ENCODE measurements at regions not wholly inside any gene's neighbourhood (a gene's known extent, or its start where the extent isn't known, plus 50 kb on each side); places are given as distances from the start of the nearest gene placed in this dataset.
"Not testable (repeated sequence)": the region's sequence is repeated elsewhere in the genome, so short reads cannot be mapped to it uniquely, and the experiment has no call there.

DNA sequence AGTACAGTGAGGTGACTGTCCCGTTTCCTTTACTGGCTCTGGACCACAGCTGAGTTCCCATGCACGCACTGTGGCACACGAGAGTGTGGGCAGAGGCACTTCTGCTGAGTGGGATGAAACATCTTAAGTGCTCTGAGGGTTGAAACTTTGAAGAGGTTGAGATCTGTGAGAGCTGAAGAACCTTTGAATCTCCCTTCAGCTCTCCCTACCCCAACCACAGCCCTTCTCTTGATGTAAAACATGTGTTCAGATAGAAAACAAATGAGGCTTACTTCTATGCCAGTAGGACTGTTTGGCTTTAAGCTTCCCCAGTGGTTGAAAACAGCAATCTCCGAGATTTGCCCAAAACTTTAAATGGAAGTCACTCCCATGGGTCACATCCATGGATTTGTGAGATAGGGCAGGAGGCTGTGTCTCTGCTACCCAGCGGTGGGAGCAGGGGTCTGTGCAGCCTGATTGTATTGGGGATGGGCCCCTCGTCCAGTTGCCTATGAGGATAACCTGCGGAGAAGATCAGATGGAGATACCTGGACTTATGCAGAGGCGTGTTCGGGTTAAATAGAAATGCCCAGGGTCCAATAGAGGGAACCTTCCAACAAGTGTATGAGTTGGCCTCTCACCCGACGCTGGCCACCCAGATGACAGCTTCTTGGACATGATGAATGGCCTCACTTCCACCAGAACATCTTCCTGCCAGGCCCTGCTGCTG is 178.0 kb upstream of the PLGLB2 start:
- DNase-seq (ENCODE audit: low spot score in 2 of 2); intact Hi-C loops (cut with DNase I; ENCODE audit: low total_unique reads); H3K4me3 ChIP-seq (ENCODE audit: low read depth, poor library complexity, severe bottlenecking): not testable (repeated sequence)
- WGBS, 2 donors, result 78 to 86% methylated on average over 6 to 7 of the region's 11 CpGs

DNA sequence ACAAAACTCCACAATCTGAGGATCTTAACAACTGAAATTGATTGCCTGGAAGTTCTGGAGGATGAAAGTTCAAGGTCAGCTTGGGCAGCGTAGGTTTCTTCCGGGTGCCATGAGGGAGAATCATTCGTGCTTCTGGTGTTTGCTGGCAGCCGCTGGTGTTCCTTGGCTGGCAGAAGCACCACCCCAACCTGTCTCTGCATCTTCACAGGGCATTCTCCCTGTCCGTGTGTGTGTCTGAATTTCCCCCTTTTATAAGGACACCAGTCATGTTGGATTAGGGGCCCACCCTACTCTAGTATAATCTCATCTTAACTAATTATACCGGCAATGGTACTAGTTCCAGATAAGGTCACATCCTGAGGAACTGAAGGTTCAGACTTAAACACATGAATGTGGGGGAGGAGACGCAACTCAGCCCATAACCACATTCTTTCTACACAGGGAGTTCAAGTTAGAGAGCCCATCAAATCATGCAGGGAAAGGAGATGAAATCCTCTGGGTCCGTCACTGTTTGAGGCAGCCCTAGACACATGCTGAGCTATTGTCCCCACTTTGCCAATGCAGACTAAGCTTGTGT is 175.9 kb upstream of the PLGLB2 start:
- H3K4me3 ChIP-seq (ENCODE audit: low read depth, poor library complexity, severe bottlenecking); intact Hi-C loops (cut with DNase I; ENCODE audit: low total_unique reads): not testable (repeated sequence)
- WGBS, 2 donors, result 75 to 94% methylated on average over 2 to 3 of the region's 8 CpGs

DNA sequence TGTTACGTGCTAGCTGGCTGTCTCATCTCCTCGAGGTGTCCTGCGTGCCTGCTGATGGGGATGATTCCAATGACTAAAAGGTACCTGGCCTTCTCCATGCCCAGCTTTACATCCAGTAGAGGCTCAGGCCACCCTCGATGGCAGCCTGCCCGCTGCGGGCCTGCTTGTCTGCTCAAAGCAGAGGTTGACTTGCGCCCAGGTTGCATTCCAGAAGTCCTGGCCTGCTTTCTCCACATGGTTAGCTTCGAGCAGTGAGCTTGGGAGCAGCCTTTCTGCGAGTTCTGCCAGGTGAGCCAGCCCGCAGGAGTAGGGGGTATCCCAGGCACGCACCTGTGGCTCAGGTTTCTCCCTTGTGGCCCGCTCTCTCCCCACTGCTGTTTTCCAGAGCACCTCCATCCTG is 175.0 kb upstream of the PLGLB2 start:
- intact Hi-C loops (cut with DNase I; ENCODE audit: low total_unique reads), result not testable (repeated sequence)
- WGBS, 2 donors, result no CpG with 5 or more reads among the region's 12 CpGs

More for the DNA sequence above, 175.9 kb upstream of the PLGLB2 start:
- not testable (repeated sequence) for DNase-seq (ENCODE audit: low spot score in 2 of 2)

DNA sequence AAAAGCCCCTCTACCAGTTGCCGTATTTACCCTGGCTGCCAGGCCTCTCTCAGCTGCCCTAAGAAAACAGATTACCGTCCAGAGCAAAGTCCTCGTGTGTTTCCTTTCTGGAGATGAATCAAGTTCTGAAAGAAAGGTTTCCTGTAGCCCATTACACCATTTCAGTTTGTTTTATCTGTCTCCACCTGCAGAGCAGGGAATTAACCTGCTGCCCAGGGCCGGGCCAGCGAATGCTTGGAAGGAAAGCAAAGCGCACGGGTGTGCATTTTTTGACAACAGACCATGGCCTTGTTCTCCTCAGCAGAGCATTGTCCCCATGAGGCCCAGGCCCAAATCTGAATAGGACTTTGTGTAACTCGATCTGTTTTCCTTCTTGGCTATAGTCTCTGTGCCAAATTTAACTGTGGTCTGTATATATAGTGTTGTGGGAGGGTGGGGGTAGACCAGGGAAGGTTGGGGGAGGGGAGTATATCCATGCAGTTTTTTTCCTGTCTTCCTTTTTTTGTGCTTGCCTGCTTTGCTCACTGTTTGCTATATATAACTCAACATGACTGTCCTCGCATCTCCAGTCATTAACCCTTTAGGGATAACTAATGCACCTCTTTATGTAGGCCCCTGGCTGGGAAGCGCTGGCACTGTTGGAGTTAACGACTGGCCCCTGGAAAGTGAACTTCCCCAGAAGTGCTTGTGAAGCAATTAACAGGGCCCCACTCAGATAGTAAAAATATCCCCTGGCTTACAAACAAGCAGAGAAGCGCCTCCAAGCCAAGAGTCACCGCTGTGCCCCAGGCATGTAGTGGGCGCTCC is 174.3 kb upstream of the PLGLB2 start:
- WGBS, 2 donors, result no CpG with 5 or more reads among the region's 14 CpGs
- intact Hi-C loops (cut with DNase I; ENCODE audit: low total_unique reads); DNase-seq (ENCODE audit: low spot score in 2 of 2); H3K4me3 ChIP-seq (ENCODE audit: low read depth, poor library complexity, severe bottlenecking): not testable (repeated sequence)

More for the DNA sequence above, 175.0 kb upstream of the PLGLB2 start:
- DNase-seq (ENCODE audit: low spot score in 2 of 2); H3K4me3 ChIP-seq (ENCODE audit: low read depth, poor library complexity, severe bottlenecking): not testable (repeated sequence)

DNA sequence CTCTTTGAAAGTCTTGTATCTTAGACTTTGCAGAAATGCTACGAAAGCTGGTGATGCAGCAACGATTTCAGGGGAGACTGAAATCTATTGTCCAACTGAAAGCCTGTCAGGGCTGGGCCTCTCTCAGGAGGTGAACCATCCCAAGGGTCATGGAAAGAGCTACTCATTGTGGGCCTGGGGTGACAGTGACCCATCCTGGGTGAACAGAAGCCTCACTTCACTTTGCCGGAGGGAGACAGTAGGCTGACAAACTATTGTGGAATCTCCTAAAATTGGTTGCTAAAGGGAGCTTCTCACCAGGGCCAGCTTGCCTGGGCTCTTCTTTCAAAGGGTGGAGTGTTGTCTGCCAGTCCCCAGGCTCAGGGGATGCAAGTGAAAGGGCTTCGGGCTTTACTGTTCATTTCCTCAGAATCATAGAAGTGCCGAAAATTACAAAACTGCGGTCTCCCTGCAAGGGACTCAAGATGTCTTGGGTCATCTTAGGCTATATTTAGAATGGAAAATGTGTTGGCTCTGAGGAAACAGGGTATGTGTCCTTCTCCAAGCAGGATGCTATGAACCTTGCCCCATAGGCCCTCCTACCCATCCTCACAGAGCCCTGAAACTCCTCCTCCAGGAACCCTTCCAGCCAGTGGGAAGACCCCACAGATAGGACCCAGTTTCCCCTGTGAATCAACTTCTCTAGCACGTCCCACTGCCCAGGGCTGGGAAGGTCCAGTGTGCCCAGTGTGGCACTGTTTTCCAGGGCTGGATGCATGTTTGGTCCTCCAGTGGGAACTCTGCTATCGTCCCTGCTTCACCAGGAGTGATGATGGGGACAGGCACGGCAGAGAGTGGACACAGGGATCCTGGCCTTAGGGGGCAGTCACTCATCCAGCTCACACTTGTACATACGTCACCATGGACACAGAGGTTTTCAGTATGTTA is 173.4 kb upstream of the PLGLB2 start:
- H3K4me3 ChIP-seq (ENCODE audit: low read depth, poor library complexity, severe bottlenecking); DNase-seq (ENCODE audit: low spot score in 2 of 2); intact Hi-C loops (cut with DNase I; ENCODE audit: low total_unique reads): not testable (repeated sequence)
- 40% methylated on average over 1 of the region's 10 CpGs; no CpG with 5 or more reads in 1 of the 2 donors for WGBS, 2 donors

DNA sequence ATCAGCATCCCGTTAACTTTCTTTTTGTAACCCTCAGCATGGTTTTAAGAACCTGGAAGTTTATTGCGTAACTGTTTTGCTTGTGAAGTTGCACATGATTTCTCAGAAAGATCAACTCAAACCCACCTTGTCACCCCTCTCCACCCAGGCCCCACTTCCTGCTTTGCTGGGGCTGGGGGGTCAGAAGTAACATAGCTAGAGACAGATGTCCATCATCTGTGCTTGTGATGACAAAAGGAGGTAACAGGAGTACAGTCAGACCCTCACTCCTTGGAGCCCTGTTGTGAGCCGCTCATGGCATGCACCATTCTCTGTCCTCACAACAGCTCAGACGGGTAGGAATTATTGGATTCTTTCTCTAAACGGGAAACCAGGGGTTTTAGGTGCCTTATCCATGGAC is 172.7 kb upstream of the PLGLB2 start:
- DNase-seq (ENCODE audit: low spot score in 2 of 2); H3K4me3 ChIP-seq (ENCODE audit: low read depth, poor library complexity, severe bottlenecking); intact Hi-C loops (cut with DNase I; ENCODE audit: low total_unique reads): not testable (repeated sequence)
- 72 to 79% methylated on average over 4 of the region's 5 CpGs for WGBS, 2 donors

DNA sequence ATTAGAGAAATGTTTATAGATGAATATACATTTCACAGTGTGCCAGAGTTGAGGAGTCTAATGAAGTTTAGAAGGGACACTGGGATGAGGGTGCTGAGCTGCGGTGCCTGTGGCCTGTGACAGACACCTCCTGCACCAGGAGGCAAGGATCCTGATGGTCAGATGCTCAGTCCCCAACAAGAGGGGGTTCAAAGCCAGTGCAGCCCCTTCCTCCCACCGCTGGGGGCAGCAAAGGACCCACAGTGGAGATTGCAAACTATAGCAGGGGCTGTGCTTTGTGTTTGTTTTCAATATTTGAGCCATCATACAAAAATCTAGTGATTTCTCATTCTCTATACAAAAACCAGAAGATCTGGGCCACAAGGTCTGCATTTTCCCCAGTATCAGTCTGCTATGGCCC is 170.5 kb upstream of the PLGLB2 start:
- intact Hi-C loops (cut with DNase I; ENCODE audit: low total_unique reads); DNase-seq (ENCODE audit: low spot score in 2 of 2); H3K4me3 ChIP-seq (ENCODE audit: low read depth, poor library complexity, severe bottlenecking): not testable (repeated sequence)
- WGBS, 2 donors, result no CpG with 5 or more reads among the region's 2 CpGs

DNA sequence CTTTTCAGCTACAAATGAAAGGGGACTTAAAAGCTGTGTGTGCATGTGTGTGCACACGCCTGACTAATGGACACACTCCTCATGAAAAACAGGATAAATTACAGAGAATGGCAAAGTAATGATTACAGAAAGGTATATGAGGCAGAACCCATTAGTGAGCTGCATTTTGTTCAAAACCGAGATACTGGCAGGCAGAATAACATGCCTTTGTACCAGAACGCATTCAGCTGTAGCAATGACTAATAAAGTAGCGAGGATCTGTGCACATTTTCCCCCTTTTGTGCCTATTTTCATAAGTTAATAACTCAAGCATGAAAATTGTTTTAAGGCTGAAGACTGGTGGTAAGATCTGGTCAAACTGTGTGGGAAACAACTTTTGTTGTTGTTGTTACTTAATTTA is 165.7 kb upstream of the PLGLB2 start:
- intact Hi-C loops (cut with DNase I; ENCODE audit: low total_unique reads); H3K4me3 ChIP-seq (ENCODE audit: low read depth, poor library complexity, severe bottlenecking); DNase-seq (ENCODE audit: low spot score in 2 of 2): not testable (repeated sequence)
- WGBS, 2 donors, result no CpG with 5 or more reads among the region's 4 CpGs

DNA sequence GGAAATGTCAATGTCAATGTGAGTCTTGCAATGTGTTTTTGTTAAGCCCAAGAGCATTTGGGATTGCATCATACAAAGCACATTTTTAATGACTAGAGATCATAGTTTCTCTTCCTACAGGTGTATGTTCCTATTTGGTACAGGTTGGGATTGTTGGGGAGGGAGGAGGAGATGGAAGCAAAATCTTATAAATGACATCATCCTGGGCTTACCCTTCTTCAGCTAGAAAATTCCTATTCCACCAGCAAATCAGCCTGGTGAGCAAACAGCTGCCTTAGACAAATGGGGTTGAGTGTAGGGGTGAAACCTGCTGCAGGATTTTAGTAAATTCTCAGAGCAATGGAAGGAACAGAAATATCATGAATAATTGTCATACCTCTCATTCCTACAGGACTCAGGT is 165.3 kb upstream of the PLGLB2 start:
- DNase-seq (ENCODE audit: low spot score in 2 of 2); H3K4me3 ChIP-seq (ENCODE audit: low read depth, poor library complexity, severe bottlenecking); intact Hi-C loops (cut with DNase I; ENCODE audit: low total_unique reads): not testable (repeated sequence)

DNA sequence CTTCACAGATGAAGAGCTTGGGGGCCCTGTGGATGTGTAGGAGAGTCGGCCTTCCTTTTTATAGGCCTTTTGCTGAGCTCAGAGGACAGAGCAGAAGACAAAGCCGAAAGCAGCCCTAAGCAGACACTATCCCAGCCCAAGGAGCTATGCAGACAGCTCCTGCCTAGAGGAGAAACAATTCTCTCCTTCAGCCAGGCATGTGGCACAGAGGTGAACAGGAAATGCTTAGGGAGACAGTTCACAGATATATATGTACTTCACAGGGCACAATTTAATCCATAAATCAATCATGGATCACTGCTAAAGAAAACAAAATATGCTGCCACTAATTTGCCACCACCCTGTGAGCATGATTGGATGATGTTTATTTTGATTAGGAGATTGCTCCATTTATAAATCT is 164.5 kb upstream of the PLGLB2 start:
- H3K4me3 ChIP-seq (ENCODE audit: low read depth, poor library complexity, severe bottlenecking); intact Hi-C loops (cut with DNase I; ENCODE audit: low total_unique reads); DNase-seq (ENCODE audit: low spot score in 2 of 2): not testable (repeated sequence)
- 66 to 68% methylated on average over 2 of the region's 2 CpGs for WGBS, 2 donors

DNA sequence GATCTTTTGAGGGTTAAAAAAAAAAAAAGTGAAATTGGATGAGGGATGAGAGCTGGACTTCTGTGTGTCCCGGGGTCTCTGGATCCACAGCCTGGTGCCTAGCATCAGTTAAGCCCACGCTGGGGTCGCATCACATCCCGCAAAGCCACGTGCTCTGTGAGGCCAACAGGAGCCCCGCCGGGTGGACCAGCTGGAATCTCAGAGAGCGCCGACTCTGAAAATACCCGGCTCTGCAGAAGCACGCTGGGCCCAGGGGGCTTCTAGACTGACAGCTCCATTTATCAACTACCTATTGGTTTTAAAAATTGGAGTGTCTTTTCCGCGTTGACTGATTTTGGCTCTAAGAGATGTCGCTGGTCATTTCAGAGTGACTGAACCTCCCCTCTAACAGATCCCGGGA is 164.1 kb upstream of the PLGLB2 start:
- WGBS, 2 donors, result 60 to 62% methylated on average over 10 to 14 of the region's 15 CpGs
- H3K4me3 ChIP-seq (ENCODE audit: low read depth, poor library complexity, severe bottlenecking); intact Hi-C loops (cut with DNase I; ENCODE audit: low total_unique reads); DNase-seq (ENCODE audit: low spot score in 2 of 2): not testable (repeated sequence)

DNA sequence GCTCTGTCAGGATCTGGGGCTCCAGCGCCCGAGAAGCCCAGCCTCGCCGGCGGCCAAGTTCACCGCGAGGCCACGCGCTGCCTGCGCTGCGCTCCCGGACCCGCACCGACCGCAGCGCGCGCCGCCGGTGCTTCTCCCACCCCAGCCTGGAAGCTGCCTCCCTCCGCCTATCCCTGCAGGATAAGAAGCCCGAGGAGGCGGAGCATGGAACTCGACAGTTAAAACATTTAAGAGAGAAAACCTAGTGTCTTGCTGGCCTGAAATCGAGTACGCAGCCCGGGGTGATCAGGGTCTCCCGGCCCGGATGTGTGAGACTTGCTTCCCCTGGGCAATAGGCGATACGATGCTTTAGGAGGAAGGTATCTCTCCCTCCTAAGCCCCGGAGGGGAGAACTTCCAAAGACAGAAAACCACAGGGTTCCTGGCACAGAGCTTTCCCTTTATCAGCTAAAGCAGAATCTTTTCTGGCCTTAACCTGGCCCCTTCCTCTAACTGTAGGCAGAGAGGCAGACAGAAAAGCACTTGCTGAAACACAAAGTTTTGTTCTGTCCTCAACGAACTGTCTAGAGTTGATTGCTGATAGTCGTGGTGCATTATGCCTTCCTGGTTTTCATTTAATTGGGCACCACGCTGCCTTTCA is 163.5 kb upstream of the PLGLB2 start:
- WGBS, 2 donors, result 26 to 31% methylated on average over 3 to 32 of the region's 35 CpGs
- intact Hi-C loops (cut with DNase I; ENCODE audit: low total_unique reads), result not testable (repeated sequence)

DNA sequence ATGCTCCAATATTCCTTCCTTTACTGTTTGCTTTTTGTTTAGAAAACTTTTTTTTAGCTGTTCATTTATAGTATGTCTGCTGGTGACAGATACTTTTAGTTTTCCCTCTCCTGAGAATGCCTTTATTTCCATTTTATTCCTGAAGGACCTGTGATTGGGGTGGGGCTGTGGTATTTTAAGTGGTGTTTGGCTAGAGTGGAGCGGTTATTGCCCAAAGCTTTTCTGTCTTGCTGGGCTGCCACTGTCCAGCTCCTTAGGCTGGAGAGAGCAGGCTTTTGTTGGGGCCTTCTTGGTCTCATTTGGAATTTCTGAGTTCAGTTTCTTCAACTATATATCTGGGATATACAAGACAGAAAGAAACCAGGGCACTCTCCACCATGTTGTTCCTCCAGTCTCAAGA is 160.0 kb upstream of the PLGLB2 start:
- DNase-seq (ENCODE audit: low spot score in 2 of 2); intact Hi-C loops (cut with DNase I; ENCODE audit: low total_unique reads); H3K4me3 ChIP-seq (ENCODE audit: low read depth, poor library complexity, severe bottlenecking): not testable (repeated sequence)
- no CpG with 5 or more reads among the region's 1 CpG for WGBS, 2 donors

More for the DNA sequence above, 163.5 kb upstream of the PLGLB2 start:
- not testable (repeated sequence) for H3K4me3 ChIP-seq (ENCODE audit: low read depth, poor library complexity, severe bottlenecking); DNase-seq (ENCODE audit: low spot score in 2 of 2)

DNA sequence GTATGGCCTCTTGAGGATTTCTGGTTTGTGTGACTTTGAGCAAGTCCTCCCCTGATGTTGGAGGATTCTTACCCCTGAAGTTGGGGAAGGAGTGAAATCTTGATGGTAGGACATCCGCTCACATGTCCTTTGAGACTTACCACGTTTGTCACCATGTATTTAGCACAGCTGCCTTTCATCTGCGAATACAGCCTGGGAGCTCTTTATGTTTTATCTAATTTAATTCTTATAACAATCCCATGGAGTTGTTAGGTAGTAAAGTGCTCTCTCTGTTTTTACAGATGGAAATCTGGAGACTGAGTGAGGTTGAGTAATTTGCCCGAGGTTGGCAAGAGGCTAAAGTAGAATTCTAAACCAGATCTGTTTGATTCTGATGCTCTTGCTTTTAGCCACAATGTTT is 154.9 kb upstream of the PLGLB2 start:
- 76 to 90% methylated on average over 4 of the region's 4 CpGs for WGBS, 2 donors
- DNase-seq (ENCODE audit: low spot score in 2 of 2); intact Hi-C loops (cut with DNase I; ENCODE audit: low total_unique reads); H3K4me3 ChIP-seq (ENCODE audit: low read depth, poor library complexity, severe bottlenecking): not testable (repeated sequence)

Measured in lower leg skin (tissue), 3 donors.